HEK293T (cell line): ENCODE measurements at regions not wholly inside any gene's neighbourhood (a gene's known extent, or its start where the extent isn't known, plus 50 kb on each side); places are given as distances from the start of the nearest gene placed in this dataset.

Source experiments
- CTCF ChIA-PET: fragments of 350-600 bp; formaldehyde crosslinking; extraction: SDS; loops from one replicate; lab custom pipeline; 2021; ENCODE audit warnings: antibody characterized with exemption, inconsistent platforms; lab: Yijun Ruan, JAX
- POLR2A ChIA-PET: fragments of 350-600 bp; formaldehyde crosslinking; extraction: SDS; loops from one replicate; lab custom pipeline; 2020; ENCODE audit warnings: antibody characterized with exemption, inconsistent platforms; lab: Yijun Ruan, JAX
- DNase-seq: peaks from one replicate; pipeline ENCODE4 v3.0.0; 2012; ENCODE audit warnings: mixed read lengths; ENCODE audit errors: extremely low spot score
- ARNT ChIP-seq: fragments of 450-650 bp; IDR thresholded peaks from 2 replicates; pipeline ENCODE4 v1.6.1; 2017; ENCODE audit warnings: mild to moderate bottlenecking
- BHLHE40 ChIP-seq: fragments of 450-650 bp; IDR thresholded peaks from 2 replicates; pipeline ENCODE4 v1.6.1; 2016; ENCODE audit warnings: mild to moderate bottlenecking, moderate library complexity, borderline replicate concordance
- CTBP1 ChIP-seq: fragments of 450-650 bp; IDR thresholded peaks from 2 replicates; pipeline ENCODE4 v1.6.1; 2016; ENCODE audit warnings: borderline replicate concordance
- ELF4 ChIP-seq: fragments of 450-650 bp; IDR thresholded peaks from 2 replicates; pipeline ENCODE4 v1.6.1; 2017; ENCODE audit warnings: antibody characterized with exemption
- FOXA1 ChIP-seq: fragments of 450-650 bp; IDR thresholded peaks from 2 replicates; pipeline ENCODE4 v1.6.1; 2016; ENCODE audit warnings: mild to moderate bottlenecking
- FOXK2 ChIP-seq: fragments of 450-650 bp; IDR thresholded peaks from 2 replicates; pipeline ENCODE4 v1.6.1; 2016; ENCODE audit warnings: mild to moderate bottlenecking
- FOXM1 ChIP-seq: fragments of 450-650 bp; IDR thresholded peaks from 2 replicates; pipeline ENCODE4 v1.6.1; 2017; ENCODE audit warnings: mild to moderate bottlenecking, borderline replicate concordance
- HDGF ChIP-seq: fragments of 450-650 bp; IDR thresholded peaks from 2 replicates; pipeline ENCODE4 v1.6.1; 2017; ENCODE audit warnings: antibody characterized with exemption, borderline replicate concordance
- L3MBTL2 ChIP-seq: fragments of 450-650 bp; conservative IDR thresholded peaks from 2 replicates; pipeline ENCODE4 v1.6.1; 2016; ENCODE audit warnings: mild to moderate bottlenecking
- LEF1 ChIP-seq: fragments of 450-650 bp; IDR thresholded peaks from 2 replicates; pipeline ENCODE4 v1.6.1; 2017; ENCODE audit warnings: mild to moderate bottlenecking, borderline replicate concordance
- NFRKB ChIP-seq: fragments of 450-650 bp; IDR thresholded peaks from 2 replicates; pipeline ENCODE4 v1.6.1; 2016; ENCODE audit warnings: mild to moderate bottlenecking, moderate library complexity
- PKNOX1 ChIP-seq: fragments of 450-650 bp; IDR thresholded peaks from 2 replicates; pipeline ENCODE4 v1.6.1; 2016
- SP1 ChIP-seq: fragments of 450-650 bp; IDR thresholded peaks from 2 replicates; pipeline ENCODE4 v1.6.1; 2017
- SUZ12 ChIP-seq: fragments of 450-650 bp; IDR thresholded peaks from 2 replicates; pipeline ENCODE4 v1.6.1; 2016; ENCODE audit warnings: mild to moderate bottlenecking
- TARDBP ChIP-seq: fragments of 450-650 bp; IDR thresholded peaks from 2 replicates; pipeline ENCODE4 v1.6.1; 2016
- ZNF384 ChIP-seq: fragments of 450-650 bp; IDR thresholded peaks from 2 replicates; pipeline ENCODE4 v1.6.1; 2016

- no peak for TF ChIP-seq L3MBTL2
- no peak for TF ChIP-seq FOXM1
- no peak for TF ChIP-seq ZNF384
- TF ChIP-seq PKNOX1, result no peak
- TF ChIP-seq HDGF, result no peak
- TF ChIP-seq SP1, result no peak
- no peak for TF ChIP-seq FOXA1
- TF ChIP-seq CTBP1, result no peak
- TF ChIP-seq TARDBP, result no peak
- no peak for TF ChIP-seq ARNT
- no peak for TF ChIP-seq BHLHE40
- TF ChIP-seq SUZ12, result no peak
- TF ChIP-seq ELF4, result no peak
- TF ChIP-seq LEF1, result no peak
- no peak for TF ChIP-seq NFRKB
- no peak for TF ChIP-seq FOXK2
- ChIA-PET POLR2A (no interaction called here), CTCF (no interaction called here)
- no peak for DNase-seq
Measured at GRCh38 chr15:45862034-45862433, 227.2 kb downstream of the SQOR start.

GRCh38 chr15:45863881-45864580 is 229.2 kb downstream of the SQOR start:
- no peak for TF ChIP-seq FOXA1
- TF ChIP-seq L3MBTL2, result no peak
- no peak for TF ChIP-seq CTBP1
- TF ChIP-seq TARDBP, result no peak
- no peak for TF ChIP-seq HDGF
- no peak for TF ChIP-seq LEF1
- TF ChIP-seq FOXM1, result no peak
- no peak for TF ChIP-seq SUZ12
- no peak for TF ChIP-seq PKNOX1
- TF ChIP-seq ARNT, result no peak
- TF ChIP-seq BHLHE40, result no peak
- no peak for TF ChIP-seq ZNF384
- TF ChIP-seq NFRKB, result no peak
- no peak for TF ChIP-seq ELF4
- TF ChIP-seq SP1, result no peak
- TF ChIP-seq FOXK2, result no peak
- ChIA-PET POLR2A (no interaction called here), CTCF (no interaction called here)
- DNase-seq, result no peak

- ChIA-PET POLR2A (no interaction called here), CTCF (no interaction called here)
- no peak for TF ChIP-seq HDGF
- TF ChIP-seq TARDBP, result no peak
- no peak for DNase-seq
Measured at GRCh38 chr15:45866616-45867015, 231.8 kb downstream of the SQOR start.

- ChIA-PET POLR2A (no interaction called here), CTCF (no interaction called here)
- DNase-seq, result no peak
- TF ChIP-seq TARDBP (no peak), BHLHE40 (no peak), FOXA1 (no peak), FOXK2 (no peak), LEF1 (no peak), NFRKB (no peak), HDGF (no peak), ZNF384 (no peak), ELF4 (no peak), SP1 (no peak)
Measured at GRCh38 chr15:45867281-45867680, 232.5 kb downstream of the SQOR start.

GRCh38 chr15:45868109-45868691 is 233.4 kb downstream of the SQOR start:
- TF ChIP-seq SUZ12 (no peak), ARNT (no peak), HDGF (no peak), ZNF384 (no peak), NFRKB (no peak), BHLHE40 (no peak), PKNOX1 (no peak)
- ChIA-PET POLR2A (no interaction called here), CTCF (no interaction called here)
- DNase-seq, result no peak

- ChIA-PET POLR2A (no interaction called here), CTCF (no interaction called here)
- TF ChIP-seq SP1, result no peak
- no peak for TF ChIP-seq CTBP1
- no peak for TF ChIP-seq FOXK2
- no peak for TF ChIP-seq FOXM1
- TF ChIP-seq PKNOX1, result no peak
- no peak for DNase-seq
Measured at GRCh38 chr15:45869034-45869668, 234.3 kb downstream of the SQOR start.
